A549 (cell line): ENCODE measurements at regions not wholly inside any gene's neighbourhood (a gene's known extent, or its start where the extent isn't known, plus 50 kb on each side); places are given as distances from the start of the nearest gene placed in this dataset.

Experiments
- ATAC-seq, 2 experiments: fragments of 200-7000 bp in 1 of 2; fragments of >200 bp in 1 of 2; cut with Nextera tagmentation in 1 of 2; cut with Tn5 transposase in 1 of 2; 3 replicates each; pipeline versions ENCODE4 v1.8.0 to v1.9.1; 2018 to 2020; ENCODE audit warnings: mild to moderate bottlenecking in 1 of 2, moderate library complexity in 1 of 2
- CTCF ChIA-PET: fragments of 300-600 bp; sonication (Branson Sonifier 250); formaldehyde crosslinking; extraction: SDS; loops from one replicate; lab custom pipeline; 2021; ENCODE audit warnings: antibody characterized with exemption, inconsistent platforms; lab: Yijun Ruan, JAX
- POLR2A ChIA-PET: fragments of 350-600 bp; formaldehyde crosslinking; extraction: SDS; loops from one replicate; lab custom pipeline; 2021; ENCODE audit warnings: antibody characterized with exemption, inconsistent platforms; lab: Yijun Ruan, JAX
- DNase-seq, 2 experiments: peaks; one replicate each; pipeline versions ENCODE4 v3.0.0 to v3.0.0-alpha.2; 2011 to 2016; ENCODE audit warnings: low read depth in 1 of 2, low spot score in 1 of 2
- FAIRE-seq: peaks from 2 replicates; lab custom pipeline; 2011; peaks lifted over from hg19 to GRCh38; lab: Jason Lieb, UNC
- H3K27ac ChIP-seq, 2 experiments: fragments of >200 bp; sonication (Bioruptor Twin); formaldehyde crosslinking; 3 replicates each; pipeline ENCODE4 v1.5.1; 2016 to 2017
- H3K4me1 ChIP-seq: fragments of >200 bp; sonication (Bioruptor Twin); formaldehyde crosslinking; 3 replicates; pipeline ENCODE4 v1.6.1; 2016
- H3K4me2 ChIP-seq: fragments of >200 bp; sonication (Bioruptor Twin); formaldehyde crosslinking; 3 replicates; pipeline ENCODE4 v1.6.1; 2016
- H3K4me3 ChIP-seq: fragments of >200 bp; sonication (Bioruptor Twin); formaldehyde crosslinking; 3 replicates; pipeline ENCODE4 v1.5.1; 2016
- H3K9me3 ChIP-seq: fragments of >200 bp; sonication (Bioruptor Twin); formaldehyde crosslinking; 3 replicates; pipeline ENCODE4 v1.6.1; 2016
- ATOH8 ChIP-seq: fragments of 250-450 bp; sonication (Bioruptor Pico); IDR thresholded peaks from 2 replicates; pipeline ENCODE4 v1.5.0; 2020; ENCODE audit warnings: low read depth, mild to moderate bottlenecking, moderate library complexity
- CBX8 ChIP-seq: fragments of 200-600 bp; sonication (generic); IDR thresholded peaks from 2 replicates; pipeline ENCODE4 v1.6.1; 2016
- CTCF ChIP-seq: fragments of >200 bp; sonication (Bioruptor Twin); formaldehyde crosslinking; IDR thresholded peaks from 3 replicates; pipeline ENCODE4 v1.5.1; 2016
- E2F6 ChIP-seq: IDR thresholded peaks from 2 replicates; pipeline ENCODE4 v1.6.1; 2012; ENCODE audit warnings: low read depth, borderline replicate concordance
- EHF ChIP-seq: fragments of 250-450 bp; sonication (Bioruptor Pico); IDR thresholded peaks from 2 replicates; pipeline ENCODE4 v1.5.0; 2020; ENCODE audit warnings: mild to moderate bottlenecking
- ELK1 ChIP-seq: fragments of 150-350 bp; IDR thresholded peaks from 2 replicates; pipeline ENCODE4 v1.6.1; 2014; ENCODE audit warnings: low read depth, mild to moderate bottlenecking, low read length
- EP300 ChIP-seq, 2 experiments: fragments of >200 bp; sonication (Bioruptor Twin); formaldehyde crosslinking; IDR thresholded peaks; 2 replicates in 1 of 2; 3 replicates in 1 of 2; pipeline ENCODE4 v1.6.1; 2016 to 2017
- ESRRA ChIP-seq: fragments of 150-350 bp; IDR thresholded peaks from 2 replicates; pipeline ENCODE4 v1.6.1; 2014; ENCODE audit warnings: mild to moderate bottlenecking, low read length, borderline replicate concordance
- FOSL2 ChIP-seq, 2 experiments: fragments of 450-650 bp in 1 of 2; fragments of >200 bp in 1 of 2; sonication (Bioruptor Twin) in 1 of 2; formaldehyde crosslinking; IDR thresholded peaks; 2 replicates each; pipeline versions ENCODE4 v1.5.0 to v1.6.1; 2016 to 2020; ENCODE audit warnings: mild to moderate bottlenecking in 1 of 2, moderate library complexity in 1 of 2
- HES2 ChIP-seq: fragments of >200 bp; sonication (Bioruptor Twin); formaldehyde crosslinking; IDR thresholded peaks from 2 replicates; pipeline ENCODE4 v1.6.1; 2016
- HMGXB4 ChIP-seq: fragments of 250-450 bp; sonication (Bioruptor Pico); IDR thresholded peaks from 2 replicates; pipeline ENCODE4 v1.5.0; 2021; ENCODE audit warnings: mild to moderate bottlenecking, moderate library complexity, borderline replicate concordance
- HOXA7 ChIP-seq: fragments of 250-450 bp; sonication (Bioruptor Pico); IDR thresholded peaks from 2 replicates; pipeline ENCODE4 v1.5.0; 2020; ENCODE audit warnings: mild to moderate bottlenecking, moderate library complexity
- HOXB13 ChIP-seq: fragments of 250-450 bp; sonication (Bioruptor Pico); IDR thresholded peaks from 2 replicates; pipeline ENCODE4 v1.5.0; 2020; ENCODE audit warnings: low read depth, mild to moderate bottlenecking, moderate library complexity
- JUN ChIP-seq, 2 experiments: fragments of >200 bp; sonication (Bioruptor Twin); formaldehyde crosslinking; IDR thresholded peaks; 2 replicates in 1 of 2; 3 replicates in 1 of 2; pipeline ENCODE4 v1.6.1; 2016 to 2017
- KDM1A ChIP-seq: fragments of 200-600 bp; sonication (generic); IDR thresholded peaks from 2 replicates; pipeline ENCODE4 v1.6.1; 2016; ENCODE audit warnings: low read depth, mild to moderate bottlenecking
- MAZ ChIP-seq: fragments of 150-350 bp; IDR thresholded peaks from 2 replicates; pipeline ENCODE4 v1.6.1; 2014; ENCODE audit warnings: antibody characterized with exemption, low read depth, low read length, borderline replicate concordance
- NR3C1 ChIP-seq: fragments of >200 bp; sonication (Bioruptor Twin); formaldehyde crosslinking; IDR thresholded peaks from 3 replicates; pipeline ENCODE4 v1.6.1; 2017
- PHF8 ChIP-seq: fragments of 200-600 bp; sonication (generic); IDR thresholded peaks from 2 replicates; pipeline ENCODE4 v1.6.1; 2016; ENCODE audit warnings: low read depth, mild to moderate bottlenecking, antibody characterized with exemption, moderate library complexity, borderline replicate concordance
- POLR2A ChIP-seq: IDR thresholded peaks from 2 replicates; pipeline ENCODE4 v1.6.1; 2012; ENCODE audit warnings: mild to moderate bottlenecking, low read length
- POLR2AphosphoS2 ChIP-seq: conservative IDR thresholded peaks from 2 replicates; pipeline ENCODE4 v1.6.1; 2012; ENCODE audit warnings: low read length, improper control_type of control experiment, inconsistent platforms
- RAD21 ChIP-seq, 2 experiments: fragments of >200 bp in 1 of 2; sonication (Bioruptor Twin) in 1 of 2; formaldehyde crosslinking in 1 of 2; IDR thresholded peaks in 1 of 2; conservative IDR thresholded peaks in 1 of 2; 2 replicates in 1 of 2; 3 replicates in 1 of 2; pipeline ENCODE4 v1.6.1; 2012 to 2018; ENCODE audit warnings: inconsistent platforms in 1 of 2
- RARB ChIP-seq: fragments of 250-450 bp; sonication (Bioruptor Pico); IDR thresholded peaks from 2 replicates; pipeline ENCODE4 v1.8.0; 2021; ENCODE audit warnings: mild to moderate bottlenecking, moderate library complexity
- SMC3 ChIP-seq: fragments of >200 bp; sonication (Bioruptor Twin); formaldehyde crosslinking; IDR thresholded peaks from 3 replicates; pipeline ENCODE4 v1.6.1; 2018; ENCODE audit warnings: inconsistent platforms
- SREBF2 ChIP-seq: fragments of 450-650 bp; IDR thresholded peaks from 2 replicates; pipeline ENCODE4 v1.6.1; 2014; ENCODE audit warnings: mild to moderate bottlenecking, moderate library complexity
- TP53 ChIP-seq: fragments of 250-450 bp; sonication (Bioruptor Pico); IDR thresholded peaks from 2 replicates; pipeline ENCODE4 v1.5.0; 2021; ENCODE audit warnings: mild to moderate bottlenecking, moderate library complexity
- USF2 ChIP-seq: fragments of 450-650 bp; IDR thresholded peaks from 2 replicates; pipeline ENCODE4 v1.6.1; 2014; ENCODE audit warnings: antibody characterized with exemption
- ZNF302 ChIP-seq: fragments of 250-450 bp; sonication (Bioruptor Pico); IDR thresholded peaks from 2 replicates; pipeline ENCODE4 v1.9.0; 2021; ENCODE audit warnings: inconsistent platforms, mild to moderate bottlenecking, moderate library complexity
- WGBS: methylation state at CpG from one replicate; pipeline ENCODE4 v1.1.6; 2017; ENCODE audit errors: missing lambda C conversion rate; 5-methylcytosine and 5-hydroxymethylcytosine counted together

- ChIA-PET POLR2A (no interaction called here), CTCF (interaction anchor here (0.7 to 3.6 kb wide), 3 partner anchors 328 to 342 kb away, joined by 3 to 16 read pairs (median 10); partner anchors contain the start of gene LHFPL6)
- WGBS: 4% methylated on average over 6 of the region's 6 CpGs
- DNase-seq: peak in 1 of 2 experiments; percentile 5
- no peaks in the 10 kb centered on the region for H3K9me3 ChIP-seq
- H3K27ac ChIP-seq: no peak overlapping the region
- no peak for ATAC-seq
- no peak overlapping the region for H3K4me2 ChIP-seq
- H3K4me1 ChIP-seq: no peaks in the 10 kb centered on the region
- no peak overlapping the region for H3K4me3 ChIP-seq
- TF ChIP-seq RAD21 (conservative IDR thresholded peaks at IDR 0.05 in 1 of 2, IDR thresholded peaks at IDR 0.05 in 1 of 2) (peak; percentile 37 to 47; a peak in 4 of 5 replicates), NR3C1 (no peak), CTCF (peak; percentile 25; the same call in 2 of the 3 replicates), SMC3 (peak; percentile 45), JUN (IDR thresholded peaks at IDR 0.05) (no peak), USF2 (no peak), SREBF2 (no peak), ELK1 (no peak), MAZ (no peak), CBX8 (no peak), RARB (CRISPR knock-in tag) (no peak), HMGXB4 (CRISPR knock-in tag) (no peak), HOXA7 (CRISPR knock-in tag) (no peak)
- FAIRE-seq: no peak
Measured at GRCh38 chr13:39273953-39274738, 235.9 kb downstream of the NHLRC3 start.

GRCh38 chr13:39274739-39275325, 236.6 kb downstream of the NHLRC3 start:
- Histone ChIP-seq H3K4me3 (no peak overlapping the region), H3K4me1 (no peaks in the 10 kb centered on the region), H3K27ac (no peak overlapping the region), H3K4me2 (no peak overlapping the region), H3K9me3 (no peaks in the 10 kb centered on the region)
- POLR2A ChIA-PET: no interaction called here
- FAIRE-seq: no peak
- ATAC-seq: no peak
- CTCF ChIA-PET: interaction anchor here (1.2 to 3.6 kb wide), 3 partner anchors 16 to 341 kb away, joined by 4 to 16 read pairs (median 10); no protein-coding TSS in a partner anchor
- DNase-seq: no peak
- TF ChIP-seq FOSL2 (IDR thresholded peaks at IDR 0.05) (no peak), FOSL2 (CRISPR knock-in tag; IDR thresholded peaks at IDR 0.05) (no peak), KDM1A (no peak), POLR2AphosphoS2 (no peak), HES2 (no peak), TP53 (no peak), PHF8 (no peak), HOXB13 (CRISPR knock-in tag) (no peak), RAD21 (conservative IDR thresholded peaks at IDR 0.05 in 1 of 2, IDR thresholded peaks at IDR 0.05 in 1 of 2) (no peak), POLR2A (no peak), CBX8 (no peak), EHF (CRISPR knock-in tag) (no peak), ATOH8 (CRISPR knock-in tag) (no peak), EP300 (IDR thresholded peaks at IDR 0.05) (no peak), ZNF302 (CRISPR knock-in tag) (no peak), E2F6 (no peak), ESRRA (no peak)
- WGBS: 11% methylated on average over 3 of the region's 3 CpGs
